AG04450 (cell line): ENCODE measurements at regions not wholly inside any gene's neighbourhood (a gene's known extent, or its start where the extent isn't known, plus 50 kb on each side); places are given as distances from the start of the nearest gene placed in this dataset.
A peak's percentile ranks its signal among the peaks of the same experiment; 100 is the strongest.
"Not testable (repeated sequence)": the region's sequence is repeated elsewhere in the genome, so short reads cannot be mapped to it uniquely, and the experiment has no call there.

ENCODE experiments used
- CTCF ChIA-PET: fragments of 300-600, 350-600 bp; formaldehyde crosslinking; extraction: SDS; loops from one replicate; lab custom pipeline; 2022; ENCODE audit warnings: antibody characterized with exemption, inconsistent platforms; lab: Charles Lee
- POLR2A ChIA-PET: fragments of 350-600 bp; formaldehyde crosslinking; extraction: SDS; loops from one replicate; lab custom pipeline; 2021; ENCODE audit warnings: antibody characterized with exemption, inconsistent platforms; lab: Yijun Ruan, JAX
- DNase-seq: peaks from one replicate; pipeline ENCODE4 v3.0.0-alpha.2; 2011; ENCODE audit warnings: low read depth, low spot score
- H3K27ac ChIP-seq: one replicate; pipeline ENCODE4 v1.5.1; 2012; ENCODE audit warnings: low read depth, low read length, control low read depth
- H3K27me3 ChIP-seq: one replicate; pipeline ENCODE4 v1.6.0; 2012; ENCODE audit warnings: low read length; ENCODE audit not compliant: control insufficient read depth, insufficient read depth
- H3K4me3 ChIP-seq: 2 replicates; pipeline ENCODE4 v1.5.1; 2011; ENCODE audit warnings: mild to moderate bottlenecking, low read depth, low read length, control low read depth
- H3K9me3 ChIP-seq: 2 replicates; pipeline ENCODE4 v1.5.1; 2012; ENCODE audit warnings: low read length; ENCODE audit not compliant: control insufficient read depth, insufficient read depth
- TF ChIP-seq, protein P1 (sequence below): IDR thresholded peaks from 2 replicates; pipeline ENCODE4 v1.5.1; 2011; ENCODE audit warnings: low read depth, low read length, control low read depth, inconsistent platforms

DNA sequence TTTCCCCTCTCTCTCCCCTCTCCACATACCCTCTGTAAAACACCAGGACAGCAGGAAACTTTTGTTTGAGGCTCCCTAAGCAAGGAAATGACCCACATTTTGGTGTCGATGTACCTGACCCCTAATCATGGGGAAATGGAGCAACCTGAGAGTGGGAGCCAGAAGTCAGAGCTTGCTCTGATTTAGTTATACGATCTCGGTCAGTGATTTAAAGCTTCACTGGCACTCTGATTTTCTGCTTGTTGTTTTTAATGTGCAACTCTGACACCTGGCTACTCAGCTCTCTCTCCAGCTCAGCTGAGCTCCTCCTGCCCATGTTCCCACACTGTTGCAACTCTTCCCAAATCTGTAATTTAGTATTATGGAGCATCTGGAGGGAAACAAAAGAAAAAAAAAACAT lies 408.6 kb downstream of the ADAM29 start:
- no peak overlapping the region for H3K27ac ChIP-seq
- ChIA-PET CTCF (no interaction called here), POLR2A (no interaction called here)
- no peak for DNase-seq
- no peaks in the 10 kb centered on the region for H3K27me3 ChIP-seq
- H3K4me3 ChIP-seq: no peak overlapping the region
- peaks cover 3% of the 10 kb centered on the region for H3K9me3 ChIP-seq
- TF ChIP-seq, protein P1, sequence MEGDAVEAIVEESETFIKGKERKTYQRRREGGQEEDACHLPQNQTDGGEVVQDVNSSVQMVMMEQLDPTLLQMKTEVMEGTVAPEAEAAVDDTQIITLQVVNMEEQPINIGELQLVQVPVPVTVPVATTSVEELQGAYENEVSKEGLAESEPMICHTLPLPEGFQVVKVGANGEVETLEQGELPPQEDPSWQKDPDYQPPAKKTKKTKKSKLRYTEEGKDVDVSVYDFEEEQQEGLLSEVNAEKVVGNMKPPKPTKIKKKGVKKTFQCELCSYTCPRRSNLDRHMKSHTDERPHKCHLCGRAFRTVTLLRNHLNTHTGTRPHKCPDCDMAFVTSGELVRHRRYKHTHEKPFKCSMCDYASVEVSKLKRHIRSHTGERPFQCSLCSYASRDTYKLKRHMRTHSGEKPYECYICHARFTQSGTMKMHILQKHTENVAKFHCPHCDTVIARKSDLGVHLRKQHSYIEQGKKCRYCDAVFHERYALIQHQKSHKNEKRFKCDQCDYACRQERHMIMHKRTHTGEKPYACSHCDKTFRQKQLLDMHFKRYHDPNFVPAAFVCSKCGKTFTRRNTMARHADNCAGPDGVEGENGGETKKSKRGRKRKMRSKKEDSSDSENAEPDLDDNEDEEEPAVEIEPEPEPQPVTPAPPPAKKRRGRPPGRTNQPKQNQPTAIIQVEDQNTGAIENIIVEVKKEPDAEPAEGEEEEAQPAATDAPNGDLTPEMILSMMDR: no peak

DNA sequence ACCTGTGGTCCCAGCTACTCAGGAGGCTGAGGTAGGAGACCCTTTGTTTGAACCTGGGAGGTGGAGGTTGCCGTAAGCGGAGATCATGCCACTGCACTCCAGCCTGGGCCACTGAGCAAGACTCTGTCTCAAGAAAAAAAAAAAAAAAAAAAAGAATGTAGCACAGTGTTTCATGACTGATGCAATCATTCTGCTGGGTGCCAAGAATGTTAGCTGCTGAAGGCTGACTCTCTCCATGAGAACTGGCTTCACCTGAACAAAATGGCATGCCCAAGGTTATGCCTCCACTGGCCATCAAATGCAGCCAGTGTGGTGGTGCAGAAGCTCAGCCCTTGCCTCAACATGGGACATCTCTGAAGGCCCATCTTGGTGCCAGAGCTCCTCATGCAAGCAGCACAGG lies 412.1 kb downstream of the ADAM29 start:
- H3K4me3 ChIP-seq: no peak overlapping the region
- no peak overlapping the region for H3K27ac ChIP-seq
- H3K27me3 ChIP-seq: no peaks in the 10 kb centered on the region
- DNase-seq: no peak
- ChIA-PET POLR2A (no interaction called here), CTCF (no interaction called here)
- H3K9me3 ChIP-seq: peaks cover 3% of the 10 kb centered on the region
- TF ChIP-seq, protein P1: no peak

DNA sequence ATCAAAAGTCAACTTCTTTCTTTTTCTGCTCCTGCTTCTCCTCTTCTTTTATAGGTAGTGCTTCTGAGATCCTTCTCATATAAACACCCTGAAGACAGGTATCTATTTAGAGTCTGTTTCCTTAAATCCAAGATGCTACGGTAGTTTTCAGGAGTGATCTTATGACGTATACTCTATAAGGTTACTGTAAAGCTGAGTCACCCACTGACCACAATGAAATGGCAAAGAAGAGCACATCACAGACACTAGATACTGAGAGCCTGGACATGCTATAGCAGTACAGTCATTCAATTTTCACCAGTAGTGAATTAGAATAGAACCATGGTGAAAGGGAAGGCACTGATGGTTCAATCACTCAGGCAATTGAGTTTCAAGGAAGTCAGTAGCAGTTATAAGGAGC lies 412.5 kb downstream of the ADAM29 start:
- no peak overlapping the region for H3K4me3 ChIP-seq
- CTCF ChIA-PET: no interaction called here
- no peak overlapping the region for H3K27ac ChIP-seq
- TF ChIP-seq, protein P1: no peak
- H3K27me3 ChIP-seq: no peaks in the 10 kb centered on the region
- H3K9me3 ChIP-seq: peaks cover 3% of the 10 kb centered on the region
- POLR2A ChIA-PET: no interaction called here
- DNase-seq: peak; percentile 21

DNA sequence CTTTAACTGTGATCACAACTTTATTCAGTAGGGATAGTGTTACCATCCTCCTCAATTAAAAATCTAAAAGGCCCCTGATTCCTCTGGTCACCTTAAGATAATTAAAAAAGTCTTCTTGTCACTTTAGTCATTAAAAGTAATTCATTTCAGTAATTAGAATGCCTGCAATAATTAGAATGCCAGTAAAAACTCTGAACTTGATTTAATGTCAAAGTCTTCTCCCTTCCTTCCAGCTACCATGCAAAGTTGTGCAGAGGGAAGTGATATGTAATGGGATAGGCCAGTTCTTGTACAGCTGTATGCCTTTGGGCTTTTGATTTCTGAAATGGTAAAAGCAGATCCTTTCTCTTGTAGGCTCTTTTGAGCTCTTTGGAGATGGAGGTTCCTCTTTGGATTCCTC lies 417.2 kb downstream of the ADAM29 start:
- POLR2A ChIA-PET: no interaction called here
- H3K27me3 ChIP-seq: no peaks in the 10 kb centered on the region
- TF ChIP-seq, protein P1: no peak
- H3K9me3 ChIP-seq: peaks cover 1% of the 10 kb centered on the region; the same call in 1 of the 2 replicates
- no peak for DNase-seq
- no peak overlapping the region for H3K4me3 ChIP-seq
- no peak overlapping the region for H3K27ac ChIP-seq
- CTCF ChIA-PET: no interaction called here

DNA sequence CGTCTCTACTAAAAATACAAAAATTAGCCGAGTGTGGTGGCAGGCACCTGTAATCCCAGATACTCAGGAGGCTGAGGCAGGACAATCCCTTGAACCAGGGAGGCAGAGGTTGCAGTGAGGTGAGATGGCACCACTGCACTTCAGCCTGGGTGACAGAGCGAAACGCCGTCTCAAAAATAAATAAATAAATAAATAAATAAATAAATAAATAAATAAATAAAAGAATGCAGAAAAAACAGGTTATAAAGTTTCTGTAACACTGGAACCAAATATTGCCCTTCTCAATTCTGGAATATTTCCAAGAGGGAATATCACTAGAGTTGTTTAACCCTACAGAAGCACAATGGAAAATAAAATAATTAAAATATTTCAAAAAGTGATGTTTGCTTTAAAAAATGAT lies 418.4 kb downstream of the ADAM29 start:
- H3K27me3 ChIP-seq, H3K9me3 ChIP-seq, POLR2A ChIA-PET, H3K27ac ChIP-seq, DNase-seq, CTCF ChIA-PET, H3K4me3 ChIP-seq: not testable (repeated sequence)

DNA sequence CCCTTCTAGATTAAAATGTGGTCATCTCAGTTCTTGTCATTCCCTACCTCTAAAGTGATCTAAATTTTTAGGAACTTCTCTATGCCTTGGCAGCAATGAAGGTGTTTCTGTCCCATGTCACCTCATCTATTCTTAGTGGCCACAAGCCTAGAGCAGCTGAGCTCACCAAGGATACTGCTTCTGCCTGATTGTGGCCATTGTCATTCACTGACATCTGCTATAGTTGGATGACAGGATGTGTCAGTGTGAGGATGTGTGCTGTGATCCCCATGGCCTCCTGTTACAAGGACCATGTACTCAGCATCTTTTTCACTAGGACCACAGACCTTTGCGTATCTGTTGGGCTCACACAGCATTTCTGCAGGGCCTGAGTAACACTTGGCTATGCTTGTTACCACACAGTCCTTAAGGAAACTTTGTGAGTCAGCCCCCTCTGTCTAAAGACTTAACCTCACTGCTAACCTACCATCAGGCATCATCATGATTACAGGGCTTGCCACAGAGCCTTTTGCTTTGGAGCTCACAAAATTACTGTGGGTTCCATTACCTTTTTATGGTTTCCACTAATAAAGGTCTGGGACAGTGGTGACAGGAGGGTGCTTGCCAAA lies 421.0 kb downstream of the ADAM29 start:
- Histone ChIP-seq H3K27ac (no peak overlapping the region), H3K27me3 (no peaks in the 10 kb centered on the region), H3K4me3 (no peak overlapping the region), H3K9me3 (peaks cover 2% of the 10 kb centered on the region; the same call in 1 of the 2 replicates)
- no peak for DNase-seq
- TF ChIP-seq, protein P1: no peak
- POLR2A ChIA-PET: no interaction called here
- CTCF ChIA-PET: no interaction called here
